NCI-H187 (cell line): ENCODE measurements at regions not wholly inside any gene's neighbourhood (a gene's known extent, or its start where the extent isn't known, plus 50 kb on each side); places are given as distances from the start of the nearest gene placed in this dataset.
A peak's percentile ranks its signal among the peaks of the same experiment; 100 is the strongest.

ENCODE experiments used
- DNase-seq, 2 experiments: peaks; one replicate each; lab custom pipeline; 2025; lab: John Stamatoyannopoulos, UW

GRCh38 chr14:82362452-82362851, 828.8 kb upstream of the SEL1L start:
- DNase-seq = no peak

GRCh38 chr14:82365471-82365870, 831.8 kb upstream of the SEL1L start:
- no peak for DNase-seq

GRCh38 chr14:82366803-82367202, 833.1 kb upstream of the SEL1L start:
- DNase-seq = no peak

GRCh38 chr14:82379291-82379690, 845.6 kb upstream of the SEL1L start:
- DNase-seq = no peak

- no peak for DNase-seq
These were observed 851.4 kb upstream of the SEL1L start for GRCh38 chr14:82385048-82385447.

- DNase-seq = no peak
These were observed 854.0 kb upstream of the SEL1L start for GRCh38 chr14:82387699-82388098.

- no peak for DNase-seq
These were observed 854.8 kb upstream of the SEL1L start for GRCh38 chr14:82388488-82388887.

GRCh38 chr14:82390586-82390985, 856.9 kb upstream of the SEL1L start:
- DNase-seq = no peak

GRCh38 chr14:82394916-82395315, 861.3 kb upstream of the SEL1L start:
- peak in 1 of 2 experiments; percentile 26 for DNase-seq

- DNase-seq = no peak
These were observed 864.6 kb upstream of the SEL1L start for GRCh38 chr14:82398256-82398655.

- DNase-seq = peak; percentile 79 to 85
These were observed 870.3 kb upstream of the SEL1L start for GRCh38 chr14:82403987-82404386.

GRCh38 chr14:82410064-82410463, 876.4 kb upstream of the SEL1L start:
- no peak for DNase-seq

GRCh38 chr14:82411298-82411697, 877.6 kb upstream of the SEL1L start:
- DNase-seq = no peak

- DNase-seq = no peak
These were observed 878.9 kb upstream of the SEL1L start for GRCh38 chr14:82412545-82412944.

- DNase-seq = no peak
These were observed 881.3 kb upstream of the SEL1L start for GRCh38 chr14:82414853-82415539.

GRCh38 chr14:82419933-82420332, 886.3 kb upstream of the SEL1L start:
- DNase-seq = no peak

- no peak for DNase-seq
These were observed 887.2 kb upstream of the SEL1L start for GRCh38 chr14:82420871-82421270.

GRCh38 chr14:82421286-82421685, 887.6 kb upstream of the SEL1L start:
- no peak for DNase-seq

- no peak for DNase-seq
These were observed 888.6 kb upstream of the SEL1L start for GRCh38 chr14:82422230-82422629.

GRCh38 chr14:82425261-82425660, 891.6 kb upstream of the SEL1L start:
- no peak for DNase-seq

GRCh38 chr14:82431031-82431430, 897.4 kb upstream of the SEL1L start:
- no peak for DNase-seq

- DNase-seq = no peak
These were observed 898.9 kb upstream of the SEL1L start for GRCh38 chr14:82432301-82433105.

- DNase-seq = no peak
These were observed 904.8 kb upstream of the SEL1L start for GRCh38 chr14:82438436-82438835.

GRCh38 chr14:82441270-82441669, 907.6 kb upstream of the SEL1L start:
- DNase-seq = no peak
